Stimulated activated CD4-positive, alpha-beta T cell treated with anti-CD3 and anti-CD28 coated beads, Interleukin-12 subunit alpha, Interleukin-12 subunit beta, amount 100 ng/mL, for 48 hours (primary cell): ENCODE measurements at regions not wholly inside any gene's neighbourhood (a gene's known extent, or its start where the extent isn't known, plus 50 kb on each side); places are given as distances from the start of the nearest gene placed in this dataset.
A peak's percentile ranks its signal among the peaks of the same experiment; 100 is the strongest.

Experiments used
- DNase-seq, 3 donors: peaks; one replicate each; pipeline ENCODE4 v3.0.0-alpha.2; 2020; ENCODE audit warnings: low read depth in 2 of 3, low spot score in 1 of 3

DNA sequence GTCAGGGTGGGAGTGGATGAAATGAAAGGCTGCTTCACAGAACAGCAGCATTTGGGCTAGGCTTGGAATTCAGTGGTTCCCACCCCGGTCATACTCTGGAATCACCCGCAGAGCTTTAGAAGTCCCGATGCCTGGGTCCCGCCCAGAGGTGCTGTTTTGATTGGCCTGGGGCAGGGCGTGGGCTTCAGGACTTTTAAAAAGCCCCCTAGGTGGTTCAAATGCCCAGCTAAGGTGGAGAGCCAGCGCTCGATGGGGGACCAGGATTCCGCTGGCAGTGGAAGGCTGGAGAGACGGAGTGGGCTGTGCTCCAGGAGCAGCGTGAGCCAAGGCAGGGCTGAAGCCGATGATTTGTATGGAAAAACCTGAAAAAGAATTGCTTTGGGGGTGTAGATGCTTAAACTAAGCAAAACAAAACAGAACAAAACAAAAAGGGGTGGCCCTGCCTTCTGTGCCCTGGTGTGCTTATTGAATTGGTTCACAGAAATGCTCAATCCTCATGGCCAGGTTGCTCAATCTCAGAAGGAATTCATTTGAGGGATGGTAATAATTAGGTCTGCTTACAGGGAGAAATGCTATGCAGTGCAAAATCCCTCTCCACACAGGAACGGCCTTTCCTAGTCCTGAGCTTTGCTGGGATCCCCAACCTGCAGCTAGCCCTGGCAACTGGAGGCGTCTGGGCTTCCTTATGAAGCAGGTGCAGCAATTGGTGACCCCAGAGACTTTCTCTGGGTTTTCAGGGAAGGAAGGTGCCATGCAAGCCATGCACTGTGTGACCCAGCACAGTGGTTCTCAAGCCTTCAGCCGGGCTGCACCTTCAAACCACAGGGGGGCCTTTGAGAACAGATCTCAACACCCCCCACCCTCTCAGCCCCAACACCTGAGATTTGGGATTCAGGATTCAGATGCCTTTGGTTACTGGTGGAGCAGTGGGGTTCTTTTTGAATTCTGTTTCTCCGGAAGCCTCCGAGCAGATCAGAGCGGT lies 174.0 kb upstream of the ZNF618 start:
- DNase-seq: no peak

- DNase-seq: no peak
Measured at GRCh38 chr9:113705306-113705927, 170.7 kb upstream of the ZNF618 start.

DNA sequence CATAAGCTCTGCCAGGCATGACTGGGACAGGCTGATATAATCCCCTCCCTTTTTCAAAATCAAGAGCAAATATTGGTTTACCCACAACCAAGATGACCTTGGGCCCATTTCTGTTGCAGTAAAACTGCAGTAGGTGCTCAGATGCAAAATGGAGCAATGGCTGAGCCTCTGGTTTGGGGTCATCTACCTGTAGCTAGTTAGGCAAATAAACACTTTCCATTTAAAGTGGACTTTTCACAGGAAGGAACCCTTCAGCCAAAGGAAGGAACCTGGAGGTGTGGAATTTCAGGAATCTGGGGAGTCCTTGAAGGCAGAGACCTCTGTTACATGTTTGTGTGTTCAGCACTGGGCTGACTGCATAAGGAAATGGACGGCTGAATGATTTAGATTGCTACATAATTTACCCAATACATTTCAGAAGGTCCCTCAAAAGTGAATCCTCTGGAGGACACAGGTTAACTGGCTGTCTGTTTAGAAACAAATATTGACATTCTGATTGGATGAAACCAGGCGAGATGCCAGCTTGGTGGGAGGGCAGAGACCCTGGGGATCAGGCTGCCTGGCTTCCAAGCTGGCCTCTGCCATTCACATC lies 170.1 kb upstream of the ZNF618 start:
- DNase-seq: no peak

DNA sequence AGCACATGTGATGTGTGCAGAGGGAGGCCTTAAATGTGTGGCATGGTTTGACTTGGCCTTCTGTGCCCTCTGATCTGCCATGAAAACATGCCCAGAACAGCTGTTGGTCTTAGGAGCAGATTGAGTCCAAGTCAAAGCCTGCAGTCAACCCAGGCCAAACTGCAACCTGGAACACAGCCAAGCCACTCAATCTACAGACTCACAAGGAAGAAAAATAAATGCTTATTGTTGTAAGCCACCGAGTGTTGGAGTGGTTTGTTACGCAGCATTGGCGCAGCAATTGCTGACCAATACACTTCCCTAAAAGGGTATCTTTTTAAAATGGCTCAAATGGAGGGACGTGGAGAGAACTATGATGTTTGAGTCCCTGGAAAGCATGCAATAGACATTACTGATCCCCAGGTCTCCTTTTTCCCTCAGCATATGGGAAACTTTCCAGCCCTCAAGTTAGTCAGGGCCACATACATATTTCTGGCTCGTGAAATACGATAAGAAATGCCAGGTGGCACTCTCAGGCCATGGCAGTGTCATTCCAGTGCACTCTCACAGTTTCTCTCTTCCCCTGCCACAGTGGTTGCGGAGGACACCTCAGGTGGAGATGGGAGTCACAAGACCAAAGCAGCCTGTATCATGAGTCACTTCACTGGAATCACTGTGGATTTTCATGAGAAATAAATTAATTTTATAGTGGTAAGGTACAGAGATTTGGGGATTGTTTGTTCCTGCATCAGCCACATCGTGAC lies 168.0 kb upstream of the ZNF618 start:
- DNase-seq: no peak

DNA sequence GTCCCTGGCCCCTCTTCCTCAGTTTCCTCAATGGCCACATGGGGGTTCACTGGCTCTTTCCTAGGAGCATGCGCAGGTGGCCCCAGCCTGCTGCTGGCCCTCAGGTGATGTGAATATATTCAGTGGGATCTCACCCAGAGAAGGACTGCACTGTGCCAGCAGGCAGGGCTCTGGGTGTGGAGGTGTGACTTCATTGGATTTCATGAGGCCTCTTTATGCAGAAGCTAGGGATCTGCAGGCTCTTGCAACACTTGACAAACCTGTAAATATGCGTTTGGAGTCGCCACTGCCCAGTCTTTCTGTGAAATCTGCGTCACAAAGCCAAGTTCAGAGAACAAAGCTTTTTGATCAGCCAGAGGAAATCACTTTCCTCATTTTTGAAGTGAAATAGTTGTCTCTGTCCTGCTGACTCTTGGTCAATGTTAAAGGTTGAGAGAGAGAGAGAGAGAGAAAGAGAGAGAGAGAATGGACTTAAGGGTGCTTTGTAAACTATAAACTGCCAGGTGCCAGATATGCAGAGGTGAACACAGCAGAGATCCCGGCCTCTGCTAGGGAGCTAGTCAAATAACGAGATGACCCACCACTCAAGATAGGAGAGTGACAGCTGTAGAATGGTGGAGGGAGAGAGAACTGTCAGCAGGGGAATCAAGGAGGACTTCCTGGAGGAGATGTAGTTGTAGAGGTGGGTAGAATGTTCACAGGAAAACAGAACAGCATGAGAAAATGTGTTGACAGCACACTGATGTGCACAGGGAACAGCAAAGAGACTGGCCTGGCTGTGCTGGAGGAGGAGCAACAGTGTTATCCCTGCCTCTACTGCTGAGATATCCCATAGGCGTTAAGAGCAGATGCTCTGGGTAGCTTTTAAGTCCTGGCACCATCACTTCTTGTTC lies 167.0 kb upstream of the ZNF618 start:
- no peak for DNase-seq

DNA sequence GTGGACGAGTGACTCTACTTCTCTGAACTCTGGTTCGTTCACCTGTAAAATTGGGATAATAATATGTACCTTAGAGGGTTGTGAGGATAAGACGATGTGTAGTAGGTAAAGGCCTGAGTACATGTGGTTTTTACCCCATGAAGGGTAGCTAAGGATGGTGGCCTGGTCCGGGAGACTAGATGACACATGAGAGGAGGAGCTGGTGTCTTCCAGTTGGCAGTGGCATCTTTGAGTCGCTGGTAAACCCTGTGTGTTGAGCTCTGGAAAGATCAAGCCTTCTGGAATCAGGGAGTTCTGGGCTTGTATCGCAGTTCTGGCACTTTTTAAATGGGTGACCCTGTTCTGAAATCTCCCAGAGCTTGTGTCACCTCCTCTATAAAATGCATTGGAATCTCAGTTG lies 166.4 kb upstream of the ZNF618 start:
- no peak for DNase-seq

- DNase-seq: no peak
Measured at GRCh38 chr9:113711251-113711650, 164.9 kb upstream of the ZNF618 start.

DNA sequence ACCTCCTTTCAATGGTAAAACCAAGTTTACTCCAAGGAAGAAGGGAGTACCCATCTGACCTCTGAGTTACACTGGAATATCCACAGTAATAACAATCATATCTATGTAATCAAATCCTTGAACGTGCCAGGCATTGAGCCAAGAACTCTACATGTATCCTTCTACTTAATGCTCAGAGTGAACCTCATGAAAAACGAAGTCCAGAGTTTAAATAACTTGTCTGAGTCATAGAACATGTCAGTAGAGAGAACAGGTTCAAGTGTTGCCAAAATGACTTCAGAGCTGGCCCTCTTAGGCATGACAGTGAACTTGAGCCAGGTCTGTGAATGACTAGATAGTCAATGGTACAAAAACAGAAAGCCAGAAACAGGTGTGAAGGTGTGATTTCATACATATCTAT lies 164.1 kb upstream of the ZNF618 start:
- DNase-seq: no peak

DNA sequence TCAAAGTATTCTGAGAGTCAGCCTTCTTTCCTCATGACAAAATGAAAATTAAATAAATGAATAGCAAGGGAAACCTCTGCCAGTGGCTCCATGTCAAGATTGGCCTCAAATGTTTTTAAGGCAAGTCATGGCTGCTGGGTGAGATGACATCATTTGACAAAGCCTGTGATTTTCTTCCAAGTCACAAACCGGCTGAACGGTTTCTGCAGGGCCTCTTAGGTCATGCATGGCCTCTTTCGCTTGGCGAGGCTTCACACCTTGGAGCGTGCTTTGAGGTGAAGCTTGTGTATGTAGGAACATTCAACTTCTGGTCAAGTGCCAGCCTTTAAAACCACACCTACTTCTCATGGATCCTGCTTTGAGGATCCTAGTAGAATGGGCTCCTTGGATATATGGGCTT lies 161.0 kb upstream of the ZNF618 start:
- no peak for DNase-seq

DNA sequence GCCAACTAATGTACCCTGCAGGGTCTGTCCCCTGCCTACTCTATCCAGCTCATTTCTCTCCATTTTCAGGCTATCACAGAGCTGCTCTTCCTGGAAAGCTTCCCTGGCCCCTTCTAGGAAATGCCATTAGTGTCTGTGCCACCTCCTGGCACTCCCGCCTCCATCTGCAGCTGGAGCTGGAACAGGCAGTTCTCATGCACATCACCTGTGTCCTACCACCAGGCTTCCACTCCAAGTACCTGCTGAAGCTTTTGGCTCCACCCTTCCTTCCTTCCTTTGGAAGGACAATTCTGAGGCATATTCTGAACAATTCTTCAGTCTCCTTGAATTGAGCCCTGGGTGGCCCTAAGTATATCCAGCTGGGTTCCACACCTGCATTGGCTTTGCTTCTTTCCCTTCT lies 156.2 kb upstream of the ZNF618 start:
- no peak for DNase-seq

GRCh38 chr9:113720495-113720894 lies 155.6 kb upstream of the ZNF618 start:
- no peak for DNase-seq

DNA sequence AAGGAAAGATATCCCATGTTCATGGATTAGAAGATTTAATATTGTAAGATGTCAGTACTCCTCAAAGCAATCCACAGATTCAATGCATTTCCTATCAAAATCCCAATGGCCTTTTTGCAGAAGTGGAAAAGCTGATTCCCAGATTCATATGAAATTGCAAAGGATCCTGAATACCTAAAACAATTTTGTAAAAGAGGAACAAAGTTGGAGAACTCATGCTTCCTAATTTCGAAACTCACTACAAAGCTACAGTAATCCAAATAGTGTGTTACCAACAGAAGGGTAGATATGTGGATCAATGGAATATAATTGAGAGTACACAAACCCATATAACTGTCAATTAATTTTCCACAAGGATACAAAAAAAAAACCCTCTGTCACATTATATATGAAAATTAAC lies 154.3 kb upstream of the ZNF618 start:
- DNase-seq: no peak

GRCh38 chr9:113724202-113724601 lies 151.9 kb upstream of the ZNF618 start:
- no peak for DNase-seq

DNA sequence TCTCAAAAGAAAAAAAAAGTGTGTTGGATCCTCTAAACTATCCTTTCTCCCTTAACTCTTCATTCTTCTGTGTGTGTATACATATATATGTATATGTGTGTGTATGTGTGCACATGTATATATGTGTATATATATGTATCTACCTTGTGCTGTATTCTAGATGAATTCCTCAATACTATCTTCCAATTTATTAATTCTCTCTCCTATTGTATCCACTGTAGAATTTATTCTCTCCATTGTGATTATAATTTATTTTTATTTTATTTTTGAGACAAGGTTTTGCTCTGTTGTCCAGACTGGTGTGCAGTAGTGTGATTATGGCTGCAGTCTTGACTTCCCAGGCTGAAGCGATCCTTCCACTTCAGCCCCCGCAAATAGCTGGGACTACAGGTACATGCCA lies 147.1 kb upstream of the ZNF618 start:
- DNase-seq: no peak

DNA sequence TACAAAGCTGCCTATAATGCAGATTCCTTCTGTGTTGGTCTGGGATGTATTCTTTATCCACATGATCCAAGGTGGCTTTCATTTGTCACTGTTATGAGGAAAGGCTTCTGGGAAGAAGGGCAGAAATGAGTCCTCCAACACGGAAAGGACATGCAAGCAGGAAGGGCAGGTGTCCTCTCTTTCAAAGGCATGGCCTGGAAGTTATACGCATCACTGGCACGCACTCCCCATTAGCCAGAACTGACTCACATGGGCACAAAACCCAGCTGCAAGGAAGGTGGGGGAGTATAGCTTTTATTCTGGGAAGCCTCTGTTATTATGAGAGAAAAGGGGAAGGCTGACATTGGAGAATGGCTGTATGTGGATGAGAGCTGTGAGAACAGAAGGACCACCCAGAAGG lies 141.3 kb upstream of the ZNF618 start:
- DNase-seq: no peak

DNA sequence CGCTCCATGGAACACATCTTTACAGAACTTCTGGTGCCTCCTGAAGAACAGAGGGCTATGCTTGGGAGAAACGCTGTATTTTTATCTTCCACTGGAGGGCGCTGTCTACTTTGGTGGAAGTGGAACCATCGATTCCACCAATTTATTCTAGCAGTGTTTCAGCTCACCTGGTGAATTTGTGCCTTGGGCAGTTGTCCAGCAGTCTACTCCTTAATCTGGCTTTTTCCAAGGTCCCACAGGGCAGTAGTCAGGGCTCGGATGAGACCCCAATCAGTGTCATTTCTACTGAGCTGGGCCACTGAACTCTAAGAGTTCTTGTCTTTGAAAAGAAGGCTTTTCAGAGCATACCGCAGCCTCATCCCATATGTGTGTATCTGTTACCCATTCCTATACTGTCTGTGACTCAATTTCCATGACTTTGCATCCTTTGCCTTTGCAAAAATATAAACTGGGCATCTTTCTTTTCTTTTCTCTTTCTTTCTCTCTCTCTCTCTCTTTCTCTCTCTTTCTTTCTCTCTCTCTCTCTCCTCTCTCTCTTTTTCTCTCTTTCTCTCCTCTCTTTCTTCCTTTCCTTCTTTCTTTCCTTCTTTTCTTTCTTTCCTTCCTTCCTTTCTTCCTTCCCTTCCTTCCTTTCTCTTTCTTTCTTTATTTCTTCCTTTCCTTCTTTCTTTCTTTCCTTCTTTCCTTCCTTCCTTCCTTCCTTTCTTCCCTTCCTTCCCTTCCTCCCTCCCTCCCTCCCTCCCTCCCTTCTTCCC lies 138.4 kb upstream of the ZNF618 start:
- peak in 2 of 3 donors; percentile 6 to 41 for DNase-seq

- no peak for DNase-seq
Measured at GRCh38 chr9:113738496-113738892, 137.6 kb upstream of the ZNF618 start.

DNA sequence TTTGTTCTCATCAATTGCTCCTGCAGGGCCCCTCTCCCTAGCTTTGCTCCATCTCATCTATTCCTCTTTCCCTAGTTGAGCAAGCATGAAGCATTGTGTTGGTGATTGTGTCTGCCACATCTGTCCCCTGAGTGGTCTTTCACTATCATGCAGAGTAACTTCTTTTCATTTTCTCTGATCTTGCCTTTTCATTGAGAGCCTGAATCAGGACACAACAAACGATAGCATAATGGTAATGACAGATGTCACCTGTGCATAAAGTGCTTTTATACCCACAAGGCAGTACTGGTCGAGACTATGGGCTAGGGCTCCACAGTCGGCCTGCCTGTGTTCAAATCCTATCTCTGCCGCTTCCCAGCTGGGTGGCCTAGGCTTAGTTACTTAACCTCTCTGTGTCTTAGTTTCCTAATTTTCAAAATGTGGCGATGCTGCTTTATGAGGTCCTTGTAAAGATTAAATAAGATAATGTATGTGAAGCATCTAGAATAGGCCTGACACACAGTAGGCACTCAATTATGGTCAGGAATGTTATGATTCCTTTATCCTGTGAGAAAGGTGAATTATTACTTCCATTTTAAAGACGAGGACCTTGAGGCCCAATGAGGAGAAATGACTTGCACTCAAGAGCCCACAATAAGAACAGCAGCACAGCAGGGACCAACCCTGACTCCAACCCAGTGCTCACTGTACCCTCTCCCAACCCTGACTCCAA lies 137.1 kb upstream of the ZNF618 start:
- no peak for DNase-seq
